Astrocyte of the spinal cord (primary cell): ENCODE measurements at regions not wholly inside any gene's neighbourhood (a gene's known extent, or its start where the extent isn't known, plus 50 kb on each side); places are given as distances from the start of the nearest gene placed in this dataset.

Experiments used
- DNase-seq: peaks from one replicate; pipeline ENCODE4 v3.0.0; 2011; ENCODE audit warnings: low read depth, low spot score
- H3K4me3 ChIP-seq: 2 replicates; pipeline ENCODE4 v1.5.1; 2011; ENCODE audit warnings: low read depth, mild to moderate bottlenecking, low read length, moderate library complexity
- CTCF ChIP-seq: IDR thresholded peaks from 2 replicates; pipeline ENCODE4 v1.5.1; 2012; ENCODE audit warnings: low read depth, mild to moderate bottlenecking, low read length, inconsistent platforms
- in situ Hi-C: cut with HindIII; loops from 2 replicates; pipeline ENCODE4 v1.10.0; 2017; ENCODE audit warnings: low sequenced_read_pairs

GRCh38 chr2:198890490-198890889 is 567.2 kb downstream of the SATB2 start:
- no peak overlapping the region for H3K4me3 ChIP-seq
- no peak for TF ChIP-seq CTCF
- in situ Hi-C loops = no loop called here
- no peak for DNase-seq

- DNase-seq = peak; percentile 13
- in situ Hi-C loops = no loop called here
- no peak overlapping the region for H3K4me3 ChIP-seq
- TF ChIP-seq CTCF = no peak
Observed at GRCh38 chr2:198883604-198884003, 574.1 kb downstream of the SATB2 start.

GRCh38 chr2:198880986-198881385 is 576.8 kb downstream of the SATB2 start:
- peak; percentile 12 for DNase-seq
- in situ Hi-C loops = no loop called here
- TF ChIP-seq CTCF = no peak
- no peak overlapping the region for H3K4me3 ChIP-seq

- DNase-seq = no peak
- no peak overlapping the region for H3K4me3 ChIP-seq
- in situ Hi-C loops = no loop called here
- no peak for TF ChIP-seq CTCF
Observed at GRCh38 chr2:198880421-198880820, 577.3 kb downstream of the SATB2 start.

GRCh38 chr2:198874472-198874858 is 583.3 kb downstream of the SATB2 start:
- in situ Hi-C loops = no loop called here
- no peak overlapping the region for H3K4me3 ChIP-seq
- no peak for DNase-seq
- no peak for TF ChIP-seq CTCF

GRCh38 chr2:198873503-198874471 is 584.0 kb downstream of the SATB2 start:
- no peak overlapping the region for H3K4me3 ChIP-seq
- in situ Hi-C loops = no loop called here
- no peak for TF ChIP-seq CTCF
- DNase-seq = peak; percentile 75
